Medulla oblongata (tissue), 1 donor: ENCODE measurements at regions not wholly inside any gene's neighbourhood (a gene's known extent, or its start where the extent isn't known, plus 50 kb on each side); places are given as distances from the start of the nearest gene placed in this dataset.
"Not testable (repeated sequence)": the region's sequence is repeated elsewhere in the genome, so short reads cannot be mapped to it uniquely, and the experiment has no call there.

ENCODE experiments used
- DNase-seq: peaks from one replicate; pipeline ENCODE4 v3.0.0-alpha.2; 2015; ENCODE audit errors: extremely low spot score

- not testable (repeated sequence) for DNase-seq
Measured at GRCh38 chr22:16090991-16091390, 401.2 kb downstream of the POTEH start.

GRCh38 chr22:16105121-16105520 is 415.3 kb downstream of the POTEH start:
- DNase-seq = not testable (repeated sequence)

- not testable (repeated sequence) for DNase-seq
Measured at GRCh38 chr22:16131456-16131855, 441.6 kb downstream of the POTEH start.

GRCh38 chr22:16131918-16132317 is 442.1 kb downstream of the POTEH start:
- no peak for DNase-seq

- not testable (repeated sequence) for DNase-seq
Measured at GRCh38 chr22:16132598-16132997, 442.8 kb downstream of the POTEH start.

- not testable (repeated sequence) for DNase-seq
Measured at GRCh38 chr22:16146101-16146500, 446.5 kb downstream of the CCT8L2 start.

GRCh38 chr22:16146916-16147315 is 445.7 kb downstream of the CCT8L2 start:
- DNase-seq = peak; percentile 14

GRCh38 chr22:16177287-16177686 is 415.3 kb downstream of the CCT8L2 start:
- peak; percentile 2 for DNase-seq

GRCh38 chr22:16183864-16184263 is 408.7 kb downstream of the CCT8L2 start:
- not testable (repeated sequence) for DNase-seq
